GM18867 (cell line): ENCODE measurements at regions not wholly inside any gene's neighbourhood (a gene's known extent, or its start where the extent isn't known, plus 50 kb on each side); places are given as distances from the start of the nearest gene placed in this dataset.
"Not testable (repeated sequence)": the region's sequence is repeated elsewhere in the genome, so short reads cannot be mapped to it uniquely, and the experiment has no call there.

ENCODE experiments used
- ATAC-seq: cut with Tn5 transposase; IDR thresholded peaks from one replicate; pipeline ENCODE4 v1.9.1; 2021; ENCODE audit warnings: mild to moderate bottlenecking, moderate library complexity; ENCODE audit not compliant: unreplicated experiment

GRCh38 chrX:34406580-34406979, 250.5 kb downstream of the TMEM47 start:
- ATAC-seq: no peak

- no peak for ATAC-seq
Measured at GRCh38 chrX:34404386-34405070, 252.6 kb downstream of the TMEM47 start.

DNA sequence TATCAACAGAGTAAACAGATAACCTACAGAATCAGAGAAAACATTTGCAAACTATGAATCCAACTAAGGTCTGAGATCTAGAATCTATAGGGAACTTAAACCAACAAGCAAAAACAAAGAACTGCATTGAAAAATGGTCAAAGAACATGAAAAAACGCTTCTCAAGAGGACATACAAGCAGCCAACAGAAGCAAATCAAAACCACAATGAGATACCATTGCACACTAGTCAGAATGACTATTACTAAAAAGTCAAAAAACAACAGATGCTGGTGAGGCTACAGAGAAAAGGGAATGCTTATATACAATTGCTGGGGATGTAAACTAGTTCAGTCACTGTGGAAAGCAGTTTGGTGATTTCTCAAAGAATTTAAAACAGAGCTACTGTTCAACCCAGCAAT, 255.7 kb downstream of the TMEM47 start:
- ATAC-seq: no peak

GRCh38 chrX:34382416-34382815, 250.3 kb upstream of the FAM47A start:
- no peak for ATAC-seq

- ATAC-seq: no peak
Measured at GRCh38 chrX:34381241-34381640, 249.1 kb upstream of the FAM47A start.

DNA sequence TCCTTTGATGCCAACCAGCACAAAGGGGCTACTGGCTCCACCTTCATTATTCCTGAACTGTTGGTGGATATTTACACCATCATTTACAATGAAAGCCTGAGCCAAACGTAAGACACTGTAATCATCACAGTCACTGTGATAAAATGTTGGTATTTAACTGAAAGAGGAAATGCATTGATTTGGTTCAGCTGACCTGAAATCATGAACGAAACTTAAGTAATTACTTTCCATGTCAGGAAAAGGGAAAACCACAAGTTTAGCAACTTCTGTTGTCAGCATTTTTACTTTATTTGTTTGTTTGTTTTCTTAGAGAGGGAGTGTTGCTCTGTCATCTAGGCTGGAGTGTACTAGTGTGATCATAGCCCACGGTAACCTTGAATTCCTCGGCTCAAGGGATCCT, 247.8 kb upstream of the FAM47A start:
- no peak for ATAC-seq

GRCh38 chrX:34377645-34378044, 245.5 kb upstream of the FAM47A start:
- ATAC-seq: no peak

GRCh38 chrX:34371754-34372153, 239.6 kb upstream of the FAM47A start:
- no peak for ATAC-seq

DNA sequence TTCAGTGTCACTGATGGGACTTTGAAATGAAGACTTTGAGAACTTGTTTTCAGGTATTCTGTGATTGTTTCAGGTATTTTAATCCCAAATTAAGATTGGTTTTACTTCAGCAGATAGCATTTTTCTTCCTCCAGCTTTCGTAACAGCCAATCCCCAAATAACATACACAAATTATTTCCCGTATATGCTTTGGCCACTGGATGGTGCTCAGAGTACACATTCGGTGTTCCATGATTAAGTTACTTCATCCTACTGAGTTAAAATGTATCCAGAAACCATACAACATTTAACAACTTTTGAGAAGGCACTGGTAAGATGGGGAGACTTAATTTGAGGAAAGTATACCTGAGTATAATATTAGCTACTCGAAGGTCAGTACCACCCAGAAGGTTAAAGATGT, 233.4 kb upstream of the FAM47A start:
- ATAC-seq: no peak

GRCh38 chrX:34350561-34351335, 218.6 kb upstream of the FAM47A start:
- no peak for ATAC-seq

GRCh38 chrX:34343001-34343400, 210.9 kb upstream of the FAM47A start:
- ATAC-seq: no peak

DNA sequence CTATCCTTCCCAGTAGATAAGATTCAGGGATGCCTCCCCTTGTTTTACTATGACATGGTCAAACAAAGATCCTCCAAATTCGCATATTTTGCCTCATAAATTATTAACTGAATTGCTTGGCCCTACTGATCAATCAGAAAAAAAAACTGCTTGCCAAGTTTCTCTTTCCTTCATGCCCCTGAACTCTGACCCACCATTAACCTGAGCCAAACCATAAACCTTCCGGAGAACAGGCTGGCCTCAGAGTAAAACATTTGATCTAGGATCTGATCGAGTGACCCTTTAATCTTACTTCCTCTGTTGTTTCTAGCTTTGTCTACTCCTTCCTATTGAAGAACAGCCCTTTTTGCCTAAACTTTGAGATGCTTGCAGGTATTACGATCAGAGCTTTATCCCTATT, 209.7 kb upstream of the FAM47A start:
- no peak for ATAC-seq

DNA sequence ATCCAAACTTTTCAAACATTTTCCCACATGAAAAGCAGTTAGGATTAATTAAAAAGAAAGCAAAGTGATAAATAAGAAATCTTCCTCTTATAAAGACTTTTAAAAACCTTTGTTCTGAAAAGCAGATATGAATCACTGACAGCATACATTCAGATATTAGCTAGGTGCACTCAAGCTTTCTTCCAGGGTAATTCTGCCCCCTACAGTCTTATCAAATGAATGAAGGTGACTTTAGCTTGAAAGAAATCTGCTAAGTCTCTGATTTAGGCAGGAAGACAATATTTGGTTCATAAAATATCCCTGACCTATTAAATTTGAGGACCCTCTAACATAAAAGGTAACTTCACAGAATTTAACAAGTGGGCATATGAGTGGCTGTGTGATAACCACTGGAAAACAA, 209.1 kb upstream of the FAM47A start:
- no peak for ATAC-seq

- no peak for ATAC-seq
Measured at GRCh38 chrX:34338046-34338445, 205.9 kb upstream of the FAM47A start.

DNA sequence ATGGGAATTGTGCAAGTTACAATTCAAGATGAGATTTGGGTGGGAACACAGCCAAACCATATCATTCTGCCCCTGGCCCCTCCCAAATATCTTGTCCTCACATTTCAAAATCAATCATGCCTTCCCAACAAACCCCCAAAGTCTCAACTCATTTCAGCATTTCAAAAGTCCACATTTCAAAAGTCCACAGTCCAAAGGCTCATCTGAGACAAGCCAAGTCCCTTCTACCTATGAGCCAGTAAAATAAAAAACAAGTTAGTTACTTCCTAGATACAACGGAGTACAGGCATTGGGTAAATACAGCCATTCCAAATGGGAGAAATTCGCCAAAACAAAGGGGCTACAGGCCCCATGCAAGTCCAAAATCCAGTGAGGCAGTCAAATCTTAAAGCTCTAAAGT, 203.3 kb upstream of the FAM47A start:
- not testable (repeated sequence) for ATAC-seq

- ATAC-seq: no peak
Measured at GRCh38 chrX:34332334-34332733, 200.2 kb upstream of the FAM47A start.

- no peak for ATAC-seq
Measured at GRCh38 chrX:34325460-34325859, 193.3 kb upstream of the FAM47A start.

DNA sequence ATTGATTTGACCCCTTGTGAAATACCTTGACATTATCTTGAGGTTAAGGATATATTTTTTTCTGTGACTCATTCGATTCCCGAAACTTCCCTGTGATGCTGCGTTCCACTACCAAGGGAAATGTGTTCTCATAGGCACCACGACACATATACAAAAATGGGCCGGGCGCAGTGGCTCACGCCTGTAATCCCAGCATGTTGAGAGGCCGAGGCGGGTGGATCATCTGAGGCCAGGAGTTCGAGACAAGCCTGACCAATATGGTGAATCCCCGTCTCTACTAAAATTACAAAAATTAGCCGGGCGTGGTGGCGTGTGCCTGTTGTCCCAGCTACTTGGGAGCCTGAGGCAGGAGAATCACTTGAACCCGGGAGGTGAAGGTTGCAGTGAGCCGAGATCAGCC, 188.3 kb upstream of the FAM47A start:
- not testable (repeated sequence) for ATAC-seq

- ATAC-seq: peak; percentile 78
Measured at GRCh38 chrX:34300871-34301270, 168.8 kb upstream of the FAM47A start.

- no peak for ATAC-seq
Measured at GRCh38 chrX:34299451-34299967, 167.4 kb upstream of the FAM47A start.

GRCh38 chrX:34294665-34295064, 162.6 kb upstream of the FAM47A start:
- ATAC-seq: no peak

- ATAC-seq: no peak
Measured at GRCh38 chrX:34288782-34289181, 156.7 kb upstream of the FAM47A start.
